HG02943 (cell line): ENCODE measurements at regions not wholly inside any gene's neighbourhood (a gene's known extent, or its start where the extent isn't known, plus 50 kb on each side); places are given as distances from the start of the nearest gene placed in this dataset.
"Not testable (repeated sequence)": the region's sequence is repeated elsewhere in the genome, so short reads cannot be mapped to it uniquely, and the experiment has no call there.

Source experiments
- ATAC-seq: cut with Tn5 transposase; IDR thresholded peaks from one replicate; pipeline ENCODE4 v1.9.1; 2021; ENCODE audit warnings: mild to moderate bottlenecking, low read depth, moderate library complexity; ENCODE audit not compliant: unreplicated experiment

GRCh38 chr17:31798205-31798724 lies 60.8 kb downstream of the COPRS start:
- ATAC-seq = no peak

- ATAC-seq = not testable (repeated sequence)
These were observed 63.1 kb downstream of the COPRS start for GRCh38 chr17:31795941-31796340.

DNA sequence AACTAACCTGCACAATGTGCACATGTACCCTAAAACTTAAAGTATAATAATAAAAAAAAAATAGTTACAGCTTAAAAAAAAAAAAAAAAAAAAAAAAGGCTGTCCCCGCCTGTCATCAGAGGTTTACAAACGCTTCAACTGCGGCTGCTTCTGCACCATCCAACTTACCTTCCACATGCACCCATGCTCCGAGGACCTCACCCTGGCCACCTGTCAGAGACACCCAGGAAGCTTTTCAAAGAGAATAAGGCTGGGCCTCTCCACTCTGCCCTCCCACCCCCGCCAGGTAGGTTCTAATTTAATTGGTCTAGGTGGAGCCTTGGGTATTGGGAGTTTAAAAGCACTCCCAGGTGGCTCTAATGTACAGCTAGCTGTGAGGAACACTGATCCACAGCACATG lies 64.9 kb downstream of the COPRS start:
- no peak for ATAC-seq

DNA sequence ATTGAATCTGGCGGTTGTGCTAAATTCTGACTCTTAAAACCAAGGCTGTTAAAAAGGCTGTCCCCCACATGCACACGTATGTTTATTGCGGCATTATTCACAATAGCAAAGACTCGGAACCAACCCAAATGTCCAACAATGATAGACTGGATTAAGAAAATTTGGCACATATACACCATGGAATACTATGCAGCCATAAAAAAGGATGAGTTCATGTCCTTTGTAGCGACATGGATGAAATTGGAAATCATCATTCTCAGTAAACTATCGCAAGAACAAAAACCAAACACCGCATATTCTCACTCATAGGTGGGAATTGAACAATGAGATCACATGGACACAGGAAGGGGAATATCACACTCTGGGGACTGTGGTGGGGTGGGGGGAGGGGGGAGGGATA lies 65.4 kb downstream of the COPRS start:
- not testable (repeated sequence) for ATAC-seq

DNA sequence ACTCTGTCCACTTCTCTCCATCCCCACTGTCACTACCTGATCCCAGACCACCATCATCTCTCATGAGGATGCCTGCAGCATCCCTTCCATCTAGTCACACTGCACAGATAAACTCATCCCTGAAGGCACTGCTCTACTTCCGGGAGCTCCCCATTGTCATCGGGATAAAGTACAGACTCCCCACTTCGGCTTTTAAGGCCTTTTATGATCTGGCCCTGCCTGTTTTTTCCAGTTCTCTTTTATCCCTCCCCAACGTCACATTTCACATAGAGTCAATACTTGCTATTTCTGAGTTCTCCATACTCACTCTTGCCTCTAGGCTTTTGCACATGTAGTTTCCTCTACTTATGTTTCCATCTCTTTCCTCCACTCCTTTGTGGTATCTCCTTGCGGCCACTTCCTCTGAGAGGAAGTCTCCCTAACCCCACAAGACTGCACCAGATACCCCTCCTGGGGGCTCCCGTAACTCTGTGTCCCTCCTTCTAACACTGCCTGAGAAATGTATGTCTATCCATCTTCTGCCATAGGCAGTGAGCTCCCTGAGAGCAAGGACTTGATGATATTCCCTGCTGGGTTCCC lies 66.9 kb downstream of the COPRS start:
- no peak for ATAC-seq

DNA sequence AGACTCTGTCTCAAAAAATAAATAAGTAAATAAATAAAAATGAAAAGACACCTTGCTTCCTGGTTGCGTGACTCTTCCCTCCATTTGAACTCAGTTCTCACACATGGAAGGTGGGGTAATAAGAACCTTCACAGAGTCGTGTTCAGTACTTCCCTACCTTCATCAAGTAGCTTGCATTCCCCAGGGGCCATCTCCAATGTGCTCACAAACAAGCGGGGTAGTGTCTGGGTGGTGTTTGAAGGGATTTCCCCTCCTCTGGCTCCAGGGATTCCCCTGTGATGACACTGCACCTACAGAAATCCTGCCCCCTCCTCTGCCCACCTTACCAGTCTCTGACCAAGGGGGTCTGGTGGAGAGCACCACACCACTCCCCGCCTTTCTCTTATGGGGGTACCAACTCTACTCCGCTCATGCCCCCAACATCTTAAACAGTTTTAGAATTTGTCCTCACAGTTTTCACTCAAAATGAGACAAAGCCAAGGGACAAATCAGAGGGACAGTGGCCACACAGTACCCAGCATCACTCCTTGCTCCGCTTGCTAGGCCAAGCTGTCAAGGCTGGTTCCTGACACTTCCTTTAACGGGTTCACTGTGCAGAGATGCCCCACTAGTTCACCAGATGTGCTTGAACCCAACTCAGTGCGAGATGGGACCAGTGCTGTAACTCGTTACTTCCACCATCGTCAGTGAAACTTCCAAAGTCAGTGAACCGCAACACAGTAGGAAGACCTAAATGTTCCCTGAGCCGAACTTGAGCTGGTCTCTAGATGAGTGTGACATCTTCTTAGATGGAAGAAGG lies 69.1 kb downstream of the COPRS start:
- ATAC-seq = no peak

DNA sequence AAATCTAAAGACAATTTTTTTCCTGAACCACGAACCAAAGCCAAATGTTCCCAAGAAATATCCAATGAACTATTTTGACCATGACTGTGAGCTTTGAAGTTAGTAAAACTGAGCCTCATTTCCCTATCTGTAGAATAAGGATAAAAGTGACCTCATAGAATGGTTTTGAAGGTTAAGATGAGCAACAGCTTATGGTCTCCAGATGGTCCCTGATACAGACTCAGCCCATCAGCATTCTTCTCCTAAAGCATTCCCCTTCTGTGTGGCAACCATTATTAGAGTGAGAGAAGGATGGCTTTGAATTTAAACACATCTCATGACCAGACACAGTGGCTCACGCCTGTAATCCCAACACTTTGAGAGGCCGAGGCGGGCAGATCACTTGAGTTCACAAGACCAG lies 70.1 kb downstream of the COPRS start:
- no peak for ATAC-seq

DNA sequence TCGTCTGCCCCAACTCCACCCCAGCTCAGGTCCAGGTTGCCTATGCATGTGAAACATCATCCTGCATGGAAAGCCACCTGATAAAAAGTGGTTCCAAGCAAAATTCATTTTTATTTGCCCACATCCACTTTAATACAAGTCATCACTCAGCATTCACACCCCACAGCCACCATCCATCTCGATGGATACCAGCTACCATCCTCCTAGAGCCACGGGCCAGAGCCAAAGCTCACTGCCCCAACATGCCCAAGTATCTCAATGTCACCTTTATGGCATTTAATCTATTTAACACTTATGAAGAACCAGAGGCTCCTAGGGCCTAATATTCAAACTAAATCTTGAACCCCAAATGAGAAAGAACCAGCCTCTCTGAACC lies 70.5 kb downstream of the COPRS start:
- ATAC-seq = no peak

DNA sequence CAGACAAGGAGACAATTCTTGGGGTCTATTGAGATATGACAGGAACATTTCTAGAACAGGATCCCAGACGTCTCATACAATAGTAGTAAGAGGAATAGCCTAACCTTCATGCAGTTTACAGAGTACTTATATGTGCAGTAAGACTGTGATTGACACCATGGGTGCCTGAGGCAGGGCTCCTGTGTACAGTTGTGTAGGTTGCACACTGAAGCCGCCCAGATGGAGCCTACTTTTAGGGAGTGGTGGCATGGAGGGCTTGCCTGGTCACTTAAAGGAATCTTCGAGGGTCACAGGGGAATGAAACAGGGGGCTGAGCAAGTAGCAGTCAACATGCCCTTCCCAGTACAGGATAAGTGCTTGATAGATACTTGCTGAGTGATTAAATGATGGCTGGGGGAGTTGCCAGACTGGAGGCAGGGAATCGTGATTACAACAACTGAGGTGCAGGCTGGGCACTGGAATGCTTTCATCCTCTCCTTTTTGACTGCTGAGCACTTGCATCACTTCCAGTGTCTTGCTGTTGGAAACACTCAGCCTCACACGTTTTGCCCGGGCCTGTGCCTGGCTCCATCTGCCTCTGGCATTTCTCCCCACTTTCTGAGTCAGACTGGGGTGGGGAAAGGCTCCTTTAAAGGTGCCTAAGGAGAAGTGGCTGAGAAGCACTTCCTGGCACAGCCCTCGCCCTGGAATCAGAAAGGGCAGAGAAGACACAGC lies 71.0 kb downstream of the COPRS start:
- ATAC-seq = no peak

DNA sequence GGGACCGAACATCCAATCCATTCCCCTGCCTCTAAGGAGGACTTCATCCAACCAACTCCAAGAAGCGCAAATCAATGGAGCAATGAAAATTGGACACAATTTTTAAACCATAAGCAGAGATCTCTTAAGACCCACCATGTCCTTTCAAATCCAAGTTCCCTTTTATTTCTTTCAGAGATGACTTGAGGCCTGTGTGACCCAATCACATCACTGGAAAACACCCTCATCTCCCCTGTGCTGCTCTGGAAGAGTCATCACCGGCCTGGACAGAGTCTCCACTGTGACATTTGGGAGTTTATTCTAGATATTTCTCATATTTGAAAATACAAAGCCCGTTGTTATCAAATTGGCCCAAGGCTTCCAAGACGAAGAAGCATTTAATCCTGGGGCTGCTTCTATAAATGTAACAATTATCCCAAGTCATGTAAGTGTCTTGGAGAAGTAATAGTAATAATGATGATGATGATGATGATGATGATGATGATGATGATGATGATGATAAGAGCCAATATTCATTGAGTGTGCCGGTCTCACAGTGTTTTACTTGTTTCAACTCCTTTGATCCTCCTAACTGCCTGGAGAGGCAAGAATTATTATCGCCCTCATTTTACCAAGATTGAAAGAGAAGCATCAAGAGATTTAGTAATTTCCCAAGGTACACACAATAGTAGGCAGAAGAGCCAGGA lies 72.1 kb downstream of the COPRS start:
- no peak for ATAC-seq

GRCh38 chr17:31780483-31780882 lies 78.6 kb downstream of the COPRS start:
- ATAC-seq = no peak

DNA sequence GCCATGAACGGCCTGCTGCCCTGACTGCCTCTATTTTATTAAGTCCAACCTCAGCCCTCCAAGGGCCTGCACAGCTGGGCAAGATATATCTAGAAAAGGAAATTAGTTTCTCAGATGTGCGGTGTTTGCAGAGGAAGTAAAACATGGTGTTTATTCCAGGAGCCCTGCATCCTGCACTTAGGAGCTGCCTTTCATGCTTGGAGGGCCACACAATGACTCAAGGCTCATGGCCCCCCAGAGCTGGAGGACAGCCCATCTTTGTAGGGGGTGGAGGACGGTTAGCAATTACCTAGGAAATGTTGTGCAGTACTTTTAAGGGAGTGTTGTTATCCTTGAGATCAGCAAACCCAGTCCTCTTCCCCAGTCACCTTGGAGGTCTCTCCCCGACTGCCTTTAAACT lies 80.5 kb downstream of the COPRS start:
- no peak for ATAC-seq

- ATAC-seq = not testable (repeated sequence)
These were observed 87.7 kb downstream of the COPRS start for GRCh38 chr17:31771328-31771727.

DNA sequence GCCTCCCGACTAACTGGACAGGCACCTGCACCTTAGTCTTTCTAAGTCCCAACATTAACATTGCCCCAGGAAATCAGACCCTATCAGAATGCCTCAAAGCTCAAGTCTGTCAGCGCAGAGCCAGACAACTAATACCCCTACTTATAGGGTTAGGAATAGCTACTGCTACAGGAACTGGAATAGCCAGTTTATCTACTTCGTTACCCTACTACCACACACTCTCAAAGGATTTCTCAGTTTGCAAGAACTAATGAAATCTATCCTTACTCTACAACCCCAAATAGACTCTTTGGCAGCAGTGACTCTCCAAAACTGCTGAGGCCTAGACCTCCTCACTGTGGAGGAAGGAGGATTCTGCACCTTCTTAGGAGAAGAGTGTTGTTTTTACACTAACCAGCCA lies 88.5 kb downstream of the COPRS start:
- ATAC-seq = not testable (repeated sequence)

- not testable (repeated sequence) for ATAC-seq
These were observed 97.1 kb downstream of the COPRS start for GRCh38 chr17:31761836-31762510.

- ATAC-seq = no peak
These were observed 100.4 kb downstream of the COPRS start for GRCh38 chr17:31758646-31759045.

DNA sequence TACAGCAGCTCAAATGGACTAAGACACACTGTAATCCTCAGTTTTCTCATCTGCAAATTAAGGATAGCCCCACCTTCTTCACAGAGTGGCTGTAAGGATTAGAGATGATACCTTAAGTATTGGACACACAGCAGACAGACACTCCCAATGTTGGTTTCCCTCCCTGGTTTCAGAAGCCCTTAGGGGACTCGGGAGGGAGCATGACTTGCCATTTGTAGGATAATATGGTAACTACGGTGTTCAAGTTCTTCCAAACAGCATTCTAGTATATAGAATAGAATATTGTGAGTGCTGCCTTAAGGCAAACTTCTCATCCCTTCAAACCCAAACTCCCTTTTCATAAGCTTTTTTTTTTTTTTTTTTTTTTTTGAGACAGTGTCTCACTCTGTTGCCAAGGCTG lies 101.9 kb downstream of the COPRS start:
- ATAC-seq = no peak

- ATAC-seq = no peak
These were observed 104.7 kb downstream of the COPRS start for GRCh38 chr17:31754239-31754945.

DNA sequence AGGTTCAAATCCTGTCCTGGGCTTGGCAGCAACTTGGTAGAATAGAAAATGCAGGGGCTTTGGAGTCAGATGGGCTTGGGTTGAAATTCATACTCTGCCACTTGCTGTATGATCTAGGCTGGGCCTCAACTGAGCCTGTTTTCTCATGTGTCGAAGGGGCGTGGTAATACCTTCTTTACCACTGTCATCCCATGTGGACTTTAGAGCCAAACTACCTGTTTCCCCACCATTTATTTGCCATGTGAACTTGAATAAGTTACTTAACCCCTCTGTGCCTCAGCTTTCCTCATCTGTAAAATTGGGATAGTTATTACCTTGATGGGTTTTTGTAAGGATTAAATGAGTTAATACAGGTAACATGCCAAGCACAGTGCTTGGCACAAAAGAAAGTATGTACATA lies 106.0 kb downstream of the COPRS start:
- ATAC-seq = no peak

- ATAC-seq = no peak
These were observed 106.5 kb downstream of the COPRS start for GRCh38 chr17:31752584-31752983.
